ENCODE measurements at regions not wholly inside any gene's neighbourhood (a gene's known extent, or its start where the extent isn't known, plus 50 kb on each side); places are given as distances from the start of the nearest gene placed in this dataset.

DNA sequence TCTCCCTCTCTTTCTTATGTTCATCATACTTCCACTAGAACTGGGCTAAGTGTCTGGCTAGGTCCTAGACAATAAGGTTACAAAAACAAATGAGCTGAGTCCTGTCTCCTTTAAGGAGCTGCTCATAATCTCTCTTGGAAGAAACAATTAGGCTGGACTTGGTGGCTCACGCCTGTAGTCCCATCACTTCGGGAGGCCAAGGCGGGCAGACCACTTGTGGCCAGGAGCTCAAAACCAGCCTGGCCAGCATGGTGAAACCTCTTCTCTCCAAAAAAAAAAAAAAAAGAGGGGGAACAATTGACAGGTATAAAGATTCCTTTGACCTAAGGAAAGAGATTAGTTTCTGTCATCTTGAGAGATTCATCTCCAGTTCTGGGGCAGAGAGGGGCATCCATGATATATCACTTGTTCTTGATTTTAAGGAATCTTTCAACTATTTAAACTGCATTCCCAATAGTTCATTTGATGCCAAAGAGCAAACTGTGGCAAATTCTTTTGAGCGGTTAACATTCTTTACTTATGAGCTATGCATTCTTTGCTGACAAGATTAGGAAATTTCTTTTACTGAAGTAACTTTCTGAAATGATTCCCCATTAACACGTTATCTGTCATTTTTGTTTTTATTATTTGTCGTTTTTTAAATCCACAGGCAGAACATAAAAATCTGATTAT lies 125.5 kb downstream of the C11orf87 start:
- TF ChIP-seq EP300 (IDR thresholded peaks at IDR 0.05; ENCODE audit: borderline replicate concordance) (no peak), CREB1 (IDR thresholded peaks at IDR 0.05; ENCODE audit: low read depth) (no peak), TAF1 (IDR thresholded peaks at IDR 0.05; ENCODE audit: low read depth) (no peak), RAD21 (IDR thresholded peaks at IDR 0.05; ENCODE audit: low read depth) (no peak)
- TF ChIP-seq, protein P1, sequence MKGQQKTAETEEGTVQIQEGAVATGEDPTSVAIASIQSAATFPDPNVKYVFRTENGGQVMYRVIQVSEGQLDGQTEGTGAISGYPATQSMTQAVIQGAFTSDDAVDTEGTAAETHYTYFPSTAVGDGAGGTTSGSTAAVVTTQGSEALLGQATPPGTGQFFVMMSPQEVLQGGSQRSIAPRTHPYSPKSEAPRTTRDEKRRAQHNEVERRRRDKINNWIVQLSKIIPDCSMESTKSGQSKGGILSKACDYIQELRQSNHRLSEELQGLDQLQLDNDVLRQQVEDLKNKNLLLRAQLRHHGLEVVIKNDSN (IDR thresholded peaks at IDR 0.05) = no peak
- TF ChIP-seq, protein P2, sequence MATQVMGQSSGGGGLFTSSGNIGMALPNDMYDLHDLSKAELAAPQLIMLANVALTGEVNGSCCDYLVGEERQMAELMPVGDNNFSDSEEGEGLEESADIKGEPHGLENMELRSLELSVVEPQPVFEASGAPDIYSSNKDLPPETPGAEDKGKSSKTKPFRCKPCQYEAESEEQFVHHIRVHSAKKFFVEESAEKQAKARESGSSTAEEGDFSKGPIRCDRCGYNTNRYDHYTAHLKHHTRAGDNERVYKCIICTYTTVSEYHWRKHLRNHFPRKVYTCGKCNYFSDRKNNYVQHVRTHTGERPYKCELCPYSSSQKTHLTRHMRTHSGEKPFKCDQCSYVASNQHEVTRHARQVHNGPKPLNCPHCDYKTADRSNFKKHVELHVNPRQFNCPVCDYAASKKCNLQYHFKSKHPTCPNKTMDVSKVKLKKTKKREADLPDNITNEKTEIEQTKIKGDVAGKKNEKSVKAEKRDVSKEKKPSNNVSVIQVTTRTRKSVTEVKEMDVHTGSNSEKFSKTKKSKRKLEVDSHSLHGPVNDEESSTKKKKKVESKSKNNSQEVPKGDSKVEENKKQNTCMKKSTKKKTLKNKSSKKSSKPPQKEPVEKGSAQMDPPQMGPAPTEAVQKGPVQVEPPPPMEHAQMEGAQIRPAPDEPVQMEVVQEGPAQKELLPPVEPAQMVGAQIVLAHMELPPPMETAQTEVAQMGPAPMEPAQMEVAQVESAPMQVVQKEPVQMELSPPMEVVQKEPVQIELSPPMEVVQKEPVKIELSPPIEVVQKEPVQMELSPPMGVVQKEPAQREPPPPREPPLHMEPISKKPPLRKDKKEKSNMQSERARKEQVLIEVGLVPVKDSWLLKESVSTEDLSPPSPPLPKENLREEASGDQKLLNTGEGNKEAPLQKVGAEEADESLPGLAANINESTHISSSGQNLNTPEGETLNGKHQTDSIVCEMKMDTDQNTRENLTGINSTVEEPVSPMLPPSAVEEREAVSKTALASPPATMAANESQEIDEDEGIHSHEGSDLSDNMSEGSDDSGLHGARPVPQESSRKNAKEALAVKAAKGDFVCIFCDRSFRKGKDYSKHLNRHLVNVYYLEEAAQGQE (IDR thresholded peaks at IDR 0.05; ENCODE audit: low read depth) = no peak

Data from Ishikawa (cell line).